K562 (cell line): ENCODE measurements at regions not wholly inside any gene's neighbourhood (a gene's known extent, or its start where the extent isn't known, plus 50 kb on each side); places are given as distances from the start of the nearest gene placed in this dataset.

Experiments
- ATAC-seq: fragments of 200-7000 bp; cut with Tn5 transposase; 3 replicates; pipeline ENCODE4 v1.9.1; 2020; ENCODE audit warnings: moderate library complexity
- BruUV-seq: library from RNA; stranded (reverse); fragments of 400-500 nt; replicated peaks from 2 replicates; lab custom pipeline; 2021; lab: Mats Ljungman, UMichigan
- CTCF ChIA-PET: fragments of 300-600 bp; formaldehyde crosslinking; extraction: SDS; loops from one replicate; lab custom pipeline; 2021; ENCODE audit warnings: low intra/inter-chr PET ratio; lab: Yijun Ruan, JAX
- POLR2A ChIA-PET: fragments of 300-600, 350-650 bp; sonication (Branson Sonifier 250); formaldehyde crosslinking; extraction: SDS; loops from one replicate; lab custom pipeline; 2021; ENCODE audit warnings: antibody characterized with exemption, inconsistent platforms; lab: Yijun Ruan, JAX
- DNase-seq, 4 experiments: peaks; one replicate each; pipeline versions ENCODE4 v3.0.0 to v3.0.0-alpha.2; 2011 to 2018; ENCODE audit warnings: low spot score in 3 of 4, mixed read lengths in 3 of 4; ENCODE audit errors: extremely low read depth in 1 of 4
- FAIRE-seq: peaks from 2 replicates; lab custom pipeline; 2011; peaks lifted over from hg19 to GRCh38; lab: Jason Lieb, UNC
- H2AFZ ChIP-seq: 2 replicates; pipeline ENCODE4 v1.6.0; 2011; ENCODE audit warnings: low read depth, low read length, control low read depth, inconsistent platforms
- H3K27ac ChIP-seq: fragments of 200-600 bp; 3 replicates; pipeline ENCODE4 v1.8.0; 2011; ENCODE audit warnings: low read depth, mild to moderate bottlenecking, control low read depth, inconsistent platforms, low read length, moderate library complexity, mixed read lengths; ENCODE audit errors: extremely low read depth
- H3K27me3 ChIP-seq, 2 experiments: fragments of 300-600 bp in 1 of 2; 2 replicates in 1 of 2; 3 replicates in 1 of 2; pipeline versions ENCODE4 v1.6.0 to v1.8.0; 2011; ENCODE audit warnings: inconsistent platforms in 2 of 2, low read length in 2 of 2, mild to moderate bottlenecking in 1 of 2, mixed read lengths in 1 of 2, moderate library complexity in 1 of 2; ENCODE audit not compliant: control insufficient read depth in 2 of 2, insufficient read depth in 2 of 2
- H3K36me3 ChIP-seq: fragments of 300-600 bp; 3 replicates; pipeline ENCODE4 v1.8.0; 2011; ENCODE audit warnings: mild to moderate bottlenecking, low read length, inconsistent platforms; ENCODE audit not compliant: control insufficient read depth, insufficient read depth
- H3K4me1 ChIP-seq, 2 experiments: fragments of 200-600 bp in 1 of 2; replicated peaks in 1 of 2; 2 replicates in 1 of 2; 3 replicates in 1 of 2; pipeline versions ENCODE4 v1.5.1 to v1.8.0; 2011; ENCODE audit warnings: inconsistent platforms in 2 of 2, low read length in 2 of 2, mild to moderate bottlenecking in 1 of 2, mixed read lengths in 1 of 2, moderate library complexity in 1 of 2; ENCODE audit not compliant: control insufficient read depth in 2 of 2, insufficient read depth in 2 of 2
- H3K4me2 ChIP-seq: 2 replicates; pipeline ENCODE4 v1.6.1; 2011; ENCODE audit warnings: low read length, control low read depth, inconsistent platforms, mixed read lengths; ENCODE audit not compliant: insufficient read depth
- H3K4me3 ChIP-seq: fragments of 200-600 bp; sonication (generic), shearing (Covaris generic); 2 replicates; pipeline ENCODE4 v1.5.1; 2016; ENCODE audit warnings: control low read depth, inconsistent platforms
- H3K79me2 ChIP-seq: fragments of 200-600 bp; 3 replicates; pipeline ENCODE4 v1.8.0; 2011; ENCODE audit warnings: low read length, inconsistent platforms; ENCODE audit not compliant: control insufficient read depth, insufficient read depth
- H3K9ac ChIP-seq, 2 experiments: 2 replicates each; pipeline versions ENCODE4 v1.6.0 to v1.6.1; 2011; ENCODE audit warnings: low read depth in 2 of 2, low read length in 2 of 2, control low read depth in 1 of 2, inconsistent platforms in 1 of 2, mild to moderate bottlenecking in 1 of 2, mixed read lengths in 1 of 2; ENCODE audit not compliant: insufficient read depth in 1 of 2
- H3K9me1 ChIP-seq: one replicate; pipeline ENCODE4 v1.6.0; 2011; ENCODE audit warnings: inconsistent platforms, mild to moderate bottlenecking, low read length, moderate library complexity; ENCODE audit not compliant: control insufficient read depth, insufficient read depth
- H3K9me3 ChIP-seq: replicated peaks from 2 replicates; pipeline ENCODE4 v1.5.1; 2011; ENCODE audit warnings: low read depth, low read length, inconsistent platforms; ENCODE audit not compliant: control insufficient read depth, insufficient read depth
- H4K20me1 ChIP-seq: replicated peaks from 2 replicates; pipeline ENCODE4 v1.6.1; 2011; ENCODE audit warnings: low read length, inconsistent platforms, mixed read lengths; ENCODE audit not compliant: control insufficient read depth, insufficient read depth
- CAMTA2 ChIP-seq: fragments of 250-450 bp; sonication (Bioruptor Pico); conservative IDR thresholded peaks from 2 replicates; pipeline ENCODE4 v1.5.1; 2022
- ESRRA ChIP-seq: fragments of 450-650 bp; IDR thresholded peaks from 2 replicates; pipeline ENCODE4 v1.6.1; 2014; ENCODE audit warnings: low read depth, mild to moderate bottlenecking, moderate library complexity, borderline replicate concordance
- HNRNPUL1 ChIP-seq: fragments of 200-400 bp; formaldehyde crosslinking; IDR thresholded peaks from 2 replicates; pipeline ENCODE4 v1.6.1; 2017; ENCODE audit warnings: low read length
- KLF1 ChIP-seq: fragments of 450-650 bp; IDR thresholded peaks from 2 replicates; pipeline ENCODE4 v1.6.1; 2016; ENCODE audit warnings: missing genetic modification characterization, missing compliant biosample characterization
- MIER1 ChIP-seq: fragments of 450-650 bp; IDR thresholded peaks from 2 replicates; pipeline ENCODE4 v1.6.1; 2016; ENCODE audit warnings: antibody characterized with exemption, mild to moderate bottlenecking, low read depth
- MNT ChIP-seq, 2 experiments: fragments of 450-650 bp; conservative IDR thresholded peaks; 2 replicates each; pipeline ENCODE4 v1.6.1; 2017; ENCODE audit warnings: mild to moderate bottlenecking in 2 of 2, moderate library complexity in 2 of 2
- MTA2 ChIP-seq: fragments of 450-650 bp; IDR thresholded peaks from 2 replicates; pipeline ENCODE4 v1.6.1; 2016; ENCODE audit warnings: low read depth
- TOE1 ChIP-seq, 2 experiments: fragments of 450-650 bp in 1 of 2; sonication (generic) in 1 of 2; formaldehyde crosslinking in 1 of 2; IDR thresholded peaks; 2 replicates each; pipeline versions ENCODE4 v1.7.1 to v1.8.0; 2016 to 2022; ENCODE audit warnings: borderline replicate concordance in 2 of 2, mild to moderate bottlenecking in 2 of 2, antibody characterized with exemption in 1 of 2, inconsistent platforms in 1 of 2, low read depth in 1 of 2, missing genetic modification reagents in 1 of 2, moderate library complexity in 1 of 2
- ZFX ChIP-seq: sonication (generic); formaldehyde crosslinking; IDR thresholded peaks from 2 replicates; pipeline ENCODE4 v1.8.0; 2022; ENCODE audit warnings: mild to moderate bottlenecking, missing genetic modification reagents, moderate library complexity
- WGBS: fragments of 100-300 bp; shearing (Covaris generic); methylation state at CpG from one replicate; pipeline ENCODE4 v1.1.6; 2016; ENCODE audit warnings: low coverage, mixed read lengths; ENCODE audit not compliant: insufficient coverage; ENCODE audit errors: missing lambda C conversion rate; 5-methylcytosine and 5-hydroxymethylcytosine counted together
- in situ Hi-C: fragments of 300-500 bp; cut with MboI; formaldehyde crosslinking; loops from 4 replicates; pipeline ENCODE4 v1.15.0; 2018; ENCODE audit warnings: inconsistent platforms, mixed read lengths
- intact Hi-C: fragments of 100-400 bp; cut with micrococcal nuclease; formaldehyde crosslinking; loops from 2 replicates; pipeline ENCODE4 v1.14.2; 2022
- TF ChIP-seq, protein P1 (sequence below): IDR thresholded peaks from 3 replicates; pipeline ENCODE4 v1.6.1; 2011; ENCODE audit warnings: borderline replicate concordance, mild to moderate bottlenecking, moderate library complexity; ENCODE audit not compliant: insufficient read length; ENCODE audit errors: extremely low read depth
- TF ChIP-seq, protein P2 (sequence below): sonication (generic); formaldehyde crosslinking; IDR thresholded peaks from 2 replicates; pipeline ENCODE4 v1.4.0; 2020; ENCODE audit warnings: mild to moderate bottlenecking, missing genetic modification reagents

GRCh38 chr1:25106976-25107642 is 125.2 kb downstream of the SYF2 start:
- CTCF ChIA-PET: no interaction called here
- Histone ChIP-seq H3K9me3 (peaks cover 7% of the 10 kb centered on the region), H3K4me2 (no peak overlapping the region), H3K27me3 (peaks cover 8 to 35% of the 10 kb centered on the region in 2 experiments; a peak in 4 of 5 replicates), H2AFZ (no peak overlapping the region), H3K36me3 (no peaks in the 10 kb centered on the region), H3K4me3 (no peak overlapping the region), H3K79me2 (no peaks in the 10 kb centered on the region), H3K9ac (no peak overlapping the region), H4K20me1 (no peaks in the 10 kb centered on the region), H3K4me1 (peaks cover 0 to 5% of the 10 kb centered on the region in 2 experiments; a peak in 1 of 5 replicates)
- 4% methylated on average over 20 of the region's 20 CpGs for WGBS
- ATAC-seq (no peak), FAIRE-seq (no peak), DNase-seq (no peak)
- no peak for TF ChIP-seq CAMTA2 (CRISPR knock-in tag)
- TF ChIP-seq MIER1: no peak
- TF ChIP-seq, protein P1, sequence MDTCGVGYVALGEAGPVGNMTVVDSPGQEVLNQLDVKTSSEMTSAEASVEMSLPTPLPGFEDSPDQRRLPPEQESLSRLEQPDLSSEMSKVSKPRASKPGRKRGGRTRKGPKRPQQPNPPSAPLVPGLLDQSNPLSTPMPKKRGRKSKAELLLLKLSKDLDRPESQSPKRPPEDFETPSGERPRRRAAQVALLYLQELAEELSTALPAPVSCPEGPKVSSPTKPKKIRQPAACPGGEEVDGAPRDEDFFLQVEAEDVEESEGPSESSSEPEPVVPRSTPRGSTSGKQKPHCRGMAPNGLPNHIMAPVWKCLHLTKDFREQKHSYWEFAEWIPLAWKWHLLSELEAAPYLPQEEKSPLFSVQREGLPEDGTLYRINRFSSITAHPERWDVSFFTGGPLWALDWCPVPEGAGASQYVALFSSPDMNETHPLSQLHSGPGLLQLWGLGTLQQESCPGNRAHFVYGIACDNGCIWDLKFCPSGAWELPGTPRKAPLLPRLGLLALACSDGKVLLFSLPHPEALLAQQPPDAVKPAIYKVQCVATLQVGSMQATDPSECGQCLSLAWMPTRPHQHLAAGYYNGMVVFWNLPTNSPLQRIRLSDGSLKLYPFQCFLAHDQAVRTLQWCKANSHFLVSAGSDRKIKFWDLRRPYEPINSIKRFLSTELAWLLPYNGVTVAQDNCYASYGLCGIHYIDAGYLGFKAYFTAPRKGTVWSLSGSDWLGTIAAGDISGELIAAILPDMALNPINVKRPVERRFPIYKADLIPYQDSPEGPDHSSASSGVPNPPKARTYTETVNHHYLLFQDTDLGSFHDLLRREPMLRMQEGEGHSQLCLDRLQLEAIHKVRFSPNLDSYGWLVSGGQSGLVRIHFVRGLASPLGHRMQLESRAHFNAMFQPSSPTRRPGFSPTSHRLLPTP: no peak
- TF ChIP-seq, protein P2, sequence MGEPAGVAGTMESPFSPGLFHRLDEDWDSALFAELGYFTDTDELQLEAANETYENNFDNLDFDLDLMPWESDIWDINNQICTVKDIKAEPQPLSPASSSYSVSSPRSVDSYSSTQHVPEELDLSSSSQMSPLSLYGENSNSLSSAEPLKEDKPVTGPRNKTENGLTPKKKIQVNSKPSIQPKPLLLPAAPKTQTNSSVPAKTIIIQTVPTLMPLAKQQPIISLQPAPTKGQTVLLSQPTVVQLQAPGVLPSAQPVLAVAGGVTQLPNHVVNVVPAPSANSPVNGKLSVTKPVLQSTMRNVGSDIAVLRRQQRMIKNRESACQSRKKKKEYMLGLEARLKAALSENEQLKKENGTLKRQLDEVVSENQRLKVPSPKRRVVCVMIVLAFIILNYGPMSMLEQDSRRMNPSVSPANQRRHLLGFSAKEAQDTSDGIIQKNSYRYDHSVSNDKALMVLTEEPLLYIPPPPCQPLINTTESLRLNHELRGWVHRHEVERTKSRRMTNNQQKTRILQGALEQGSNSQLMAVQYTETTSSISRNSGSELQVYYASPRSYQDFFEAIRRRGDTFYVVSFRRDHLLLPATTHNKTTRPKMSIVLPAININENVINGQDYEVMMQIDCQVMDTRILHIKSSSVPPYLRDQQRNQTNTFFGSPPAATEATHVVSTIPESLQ (CRISPR knock-in tag): no peak
- no peak for TF ChIP-seq MTA2
- TF ChIP-seq ESRRA: no peak
- no peak for TF ChIP-seq MNT (conservative IDR thresholded peaks at IDR 0.05)
- TF ChIP-seq KLF1 (tag): no peak
- TF ChIP-seq TOE1 (IDR thresholded peaks at IDR 0.05; ENCODE audit: borderline replicate concordance): no peak
- TF ChIP-seq TOE1 (CRISPR knock-in tag; IDR thresholded peaks at IDR 0.05; ENCODE audit: borderline replicate concordance, low read depth): no peak
- no peak for TF ChIP-seq ZFX (CRISPR knock-in tag)
- TF ChIP-seq HNRNPUL1: no peak
- TF ChIP-seq, all 486 proteins: peak for 0
- POLR2A ChIA-PET: interaction anchor here (1.3 kb wide), 1 partner anchor 10 kb away, joined by 4 read pairs; no protein-coding TSS in a partner anchor
- intact Hi-C loops: no loop called here
- in situ Hi-C loops: no loop called here
- Histone ChIP-seq H3K27ac (no peak overlapping the region), H3K9me1 (no peaks in the 10 kb centered on the region)
- BruUV-seq: no TSS peak
